A673 (cell line): ENCODE measurements at regions not wholly inside any gene's neighbourhood (a gene's known extent, or its start where the extent isn't known, plus 50 kb on each side); places are given as distances from the start of the nearest gene placed in this dataset.

Source experiments
- BruUV-seq: library from RNA; stranded (reverse); fragments of 400-500 nt; replicated peaks from 2 replicates; lab custom pipeline; 2021; lab: Mats Ljungman, UMichigan
- CTCF ChIA-PET: fragments of 300-600 bp; sonication (Branson Sonifier 250); formaldehyde crosslinking; loops from one replicate; lab custom pipeline; 2022; ENCODE audit warnings: antibody characterized with exemption; lab: Charles Lee
- POLR2A ChIA-PET: fragments of 300-600 bp; sonication (Branson Sonifier 250); formaldehyde crosslinking; loops from one replicate; lab custom pipeline; 2022; ENCODE audit warnings: antibody characterized with exemption; ENCODE audit not compliant: low non-redundant PET; lab: Charles Lee
- DNase-seq: peaks from one replicate; pipeline ENCODE4 v3.0.0-alpha.2; 2015; ENCODE audit warnings: low spot score
- H3K27ac ChIP-seq: fragments of 200-600 bp; sonication (generic); 2 replicates; pipeline ENCODE4 v1.5.1; 2016; ENCODE audit warnings: mixed run types, low read depth, mild to moderate bottlenecking, mixed read lengths, antibody characterized with exemption, low read length; ENCODE audit not compliant: poor library complexity, severe bottlenecking
- H3K27me3 ChIP-seq: fragments of 200-600 bp; sonication (generic); replicated peaks from 2 replicates; pipeline ENCODE4 v1.6.1; 2017; ENCODE audit warnings: mixed run types, low read depth, mild to moderate bottlenecking, mixed read lengths, antibody characterized with exemption, low read length; ENCODE audit not compliant: insufficient read depth, poor library complexity
- H3K36me3 ChIP-seq: fragments of 200-600 bp; sonication (generic); 2 replicates; pipeline ENCODE4 v1.6.1; 2016; ENCODE audit warnings: mixed run types, mild to moderate bottlenecking, mixed read lengths, antibody characterized with exemption, low read length; ENCODE audit not compliant: insufficient read depth, poor library complexity, severe bottlenecking
- H3K4me1 ChIP-seq: fragments of 200-600 bp; sonication (generic); 2 replicates; pipeline ENCODE4 v1.6.1; 2017; ENCODE audit warnings: mixed run types, mild to moderate bottlenecking, mixed read lengths, antibody characterized with exemption, low read length; ENCODE audit not compliant: insufficient read depth, poor library complexity, severe bottlenecking
- H3K4me3 ChIP-seq: fragments of 200-600 bp; sonication (generic); 2 replicates; pipeline ENCODE4 v1.5.1; 2016; ENCODE audit warnings: low read depth, mixed run types, mild to moderate bottlenecking, mixed read lengths, low read length; ENCODE audit not compliant: poor library complexity, severe bottlenecking
- H3K9me3 ChIP-seq: fragments of 200-600 bp; sonication (generic); 2 replicates; pipeline ENCODE4 v1.6.1; 2016; ENCODE audit warnings: mixed run types, low read depth, mild to moderate bottlenecking, mixed read lengths, antibody characterized with exemption, low read length; ENCODE audit not compliant: poor library complexity, severe bottlenecking
- CTCF ChIP-seq: fragments of 300-800, 200-600 bp; sonication (generic); conservative IDR thresholded peaks from 2 replicates; pipeline ENCODE4 v1.5.1; 2017; ENCODE audit warnings: low read depth, mild to moderate bottlenecking, antibody characterized with exemption, low read length, moderate library complexity, mixed read lengths
- EZH2 ChIP-seq: fragments of 200-600 bp; sonication (generic); IDR thresholded peaks from 2 replicates; pipeline ENCODE4 v1.6.1; 2017; ENCODE audit warnings: borderline replicate concordance, low read depth, mild to moderate bottlenecking, mixed read lengths, antibody characterized with exemption, low read length; ENCODE audit not compliant: poor library complexity, severe bottlenecking
- intact Hi-C: fragments of 100-400 bp; cut with micrococcal nuclease; formaldehyde crosslinking; loops from one replicate; pipeline ENCODE4 v1.10.0; 2022; ENCODE audit not compliant: unreplicated experiment

GRCh38 chr12:115140981-115141655, 457.1 kb upstream of the TBX3 start:
- CTCF ChIA-PET = no interaction called here

GRCh38 chr12:115137812-115138521, 454.0 kb upstream of the TBX3 start:
- H3K27me3 ChIP-seq = no peaks in the 10 kb centered on the region
- no peak overlapping the region for H3K27ac ChIP-seq
- H3K9me3 ChIP-seq = peaks cover 11% of the 10 kb centered on the region
- H3K4me1 ChIP-seq = no peaks in the 10 kb centered on the region
- TF ChIP-seq EZH2 = no peak
- TF ChIP-seq CTCF = no peak
- no peak for DNase-seq
- CTCF ChIA-PET = no interaction called here
- no peak overlapping the region for H3K4me3 ChIP-seq
- H3K36me3 ChIP-seq = no peaks in the 10 kb centered on the region
- BruUV-seq = no TSS peak
- POLR2A ChIA-PET = no interaction called here
- intact Hi-C loops = no loop called here

More at GRCh38 chr12:115140981-115141655, 457.1 kb upstream of the TBX3 start:
- TF ChIP-seq EZH2 (no peak), CTCF (no peak)
- Histone ChIP-seq H3K4me1 (no peaks in the 10 kb centered on the region), H3K36me3 (no peaks in the 10 kb centered on the region), H3K9me3 (peaks cover 10% of the 10 kb centered on the region), H3K27ac (no peak overlapping the region), H3K4me3 (no peak overlapping the region), H3K27me3 (no peaks in the 10 kb centered on the region)
- BruUV-seq = no TSS peak
- intact Hi-C loops = no loop called here
- POLR2A ChIA-PET = no interaction called here
- no peak for DNase-seq

GRCh38 chr12:115135800-115136211, 451.8 kb upstream of the TBX3 start:
- no peak for DNase-seq
- CTCF ChIA-PET = no interaction called here

More at GRCh38 chr12:115135800-115136211, 451.8 kb upstream of the TBX3 start:
- intact Hi-C loops = no loop called here
- Histone ChIP-seq H3K27me3 (no peaks in the 10 kb centered on the region), H3K36me3 (no peaks in the 10 kb centered on the region), H3K4me3 (no peak overlapping the region), H3K9me3 (peaks cover 10% of the 10 kb centered on the region), H3K27ac (no peak overlapping the region), H3K4me1 (no peaks in the 10 kb centered on the region)
- no peak for TF ChIP-seq EZH2
- no peak for TF ChIP-seq CTCF
- BruUV-seq = no TSS peak
- POLR2A ChIA-PET = no interaction called here
